HFF-Myc (cell line): ENCODE measurements at regions not wholly inside any gene's neighbourhood (a gene's known extent, or its start where the extent isn't known, plus 50 kb on each side); places are given as distances from the start of the nearest gene placed in this dataset.
A peak's percentile ranks its signal among the peaks of the same experiment; 100 is the strongest.

Experiments used
- DNase-seq: peaks from one replicate; pipeline ENCODE4 v3.0.0-alpha.2; 2011; ENCODE audit warnings: low read depth; ENCODE audit errors: extremely low read depth
- H3K4me3 ChIP-seq: replicated peaks from 2 replicates; pipeline ENCODE4 v1.5.1; 2011; ENCODE audit warnings: low read depth, mild to moderate bottlenecking, control low read depth, low read length
- TF ChIP-seq, protein P1 (sequence below): IDR thresholded peaks from 2 replicates; pipeline ENCODE4 v1.5.1; 2012; ENCODE audit warnings: mild to moderate bottlenecking, low read depth, low read length, control low read depth; ENCODE audit errors: missing control alignments

DNA sequence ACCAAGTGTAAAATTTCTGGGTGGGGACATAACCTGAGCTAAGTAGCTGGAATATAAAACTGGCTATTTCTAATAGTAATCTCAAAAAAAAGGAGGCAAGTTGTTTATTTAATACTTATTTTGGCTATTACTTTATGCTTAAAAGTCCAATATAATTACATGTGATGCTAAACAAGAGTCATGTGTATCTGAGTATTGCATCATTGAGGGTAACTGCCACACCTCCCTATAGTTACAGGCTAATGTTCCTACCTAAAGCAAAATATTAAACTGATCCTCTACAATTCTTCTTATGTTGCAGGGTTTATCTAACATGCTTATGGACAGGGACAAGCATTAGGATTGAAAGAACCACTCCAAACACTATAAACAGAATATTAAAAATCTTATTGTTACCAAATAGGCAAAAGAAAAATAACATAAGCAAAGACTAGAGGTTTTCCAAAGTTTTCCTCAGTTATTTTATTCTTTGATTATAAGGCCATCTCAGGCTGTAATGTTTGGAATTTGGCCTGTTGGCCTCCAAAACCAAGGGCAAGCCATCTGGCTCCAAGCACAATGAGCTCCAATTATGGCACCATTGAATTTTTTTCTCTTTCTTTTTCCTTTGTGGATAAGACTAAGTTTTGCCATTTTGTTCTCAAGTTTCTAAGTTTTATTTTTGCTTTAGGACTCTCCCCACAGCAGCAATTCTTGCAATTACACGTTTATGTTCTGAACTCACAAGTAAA is 75.8 kb upstream of the ABI3BP start:
- TF ChIP-seq, protein P1, sequence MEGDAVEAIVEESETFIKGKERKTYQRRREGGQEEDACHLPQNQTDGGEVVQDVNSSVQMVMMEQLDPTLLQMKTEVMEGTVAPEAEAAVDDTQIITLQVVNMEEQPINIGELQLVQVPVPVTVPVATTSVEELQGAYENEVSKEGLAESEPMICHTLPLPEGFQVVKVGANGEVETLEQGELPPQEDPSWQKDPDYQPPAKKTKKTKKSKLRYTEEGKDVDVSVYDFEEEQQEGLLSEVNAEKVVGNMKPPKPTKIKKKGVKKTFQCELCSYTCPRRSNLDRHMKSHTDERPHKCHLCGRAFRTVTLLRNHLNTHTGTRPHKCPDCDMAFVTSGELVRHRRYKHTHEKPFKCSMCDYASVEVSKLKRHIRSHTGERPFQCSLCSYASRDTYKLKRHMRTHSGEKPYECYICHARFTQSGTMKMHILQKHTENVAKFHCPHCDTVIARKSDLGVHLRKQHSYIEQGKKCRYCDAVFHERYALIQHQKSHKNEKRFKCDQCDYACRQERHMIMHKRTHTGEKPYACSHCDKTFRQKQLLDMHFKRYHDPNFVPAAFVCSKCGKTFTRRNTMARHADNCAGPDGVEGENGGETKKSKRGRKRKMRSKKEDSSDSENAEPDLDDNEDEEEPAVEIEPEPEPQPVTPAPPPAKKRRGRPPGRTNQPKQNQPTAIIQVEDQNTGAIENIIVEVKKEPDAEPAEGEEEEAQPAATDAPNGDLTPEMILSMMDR: no peak
- DNase-seq: no peak
- H3K4me3 ChIP-seq: no peak overlapping the region

DNA sequence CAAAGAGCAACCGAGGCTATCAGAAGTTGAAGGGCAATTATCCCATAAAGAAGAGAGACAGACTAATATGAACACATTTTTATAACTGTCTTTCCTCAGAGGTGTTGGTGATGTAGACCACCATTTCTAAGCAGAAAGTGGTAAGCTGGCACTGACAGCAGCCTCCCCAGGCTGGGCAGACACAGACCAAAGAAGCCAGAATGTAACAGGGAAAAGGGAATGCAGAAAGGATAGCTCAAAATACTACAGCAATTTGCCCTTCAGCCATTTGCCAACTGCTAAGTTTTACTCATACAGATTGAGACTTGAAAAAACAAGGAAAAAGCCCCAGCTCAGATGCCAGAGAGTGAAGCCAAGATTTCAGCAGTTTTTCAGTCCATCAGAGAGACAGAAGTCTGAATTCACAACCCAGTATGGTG is 73.5 kb upstream of the ABI3BP start:
- H3K4me3 ChIP-seq: no peak overlapping the region
- TF ChIP-seq, protein P1: no peak
- no peak for DNase-seq

DNA sequence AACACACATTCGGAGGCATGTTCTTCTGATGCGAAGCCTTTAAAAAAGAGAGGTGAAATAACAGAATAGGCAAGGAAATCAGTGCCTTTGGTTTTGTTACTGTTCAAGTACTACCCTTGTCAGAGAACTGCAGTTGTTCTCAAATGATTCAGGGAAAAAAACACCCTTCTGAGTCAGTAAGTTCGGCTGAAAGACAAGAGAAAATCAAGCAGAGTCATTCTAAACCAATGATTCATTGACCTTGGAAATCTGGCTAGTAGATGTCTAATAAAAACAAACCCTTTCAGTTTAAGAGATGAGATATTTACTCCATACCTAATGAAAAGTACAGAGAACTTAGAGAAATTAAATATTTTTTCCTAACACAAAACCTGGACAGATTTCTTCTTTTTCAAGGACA is 72.7 kb upstream of the ABI3BP start:
- DNase-seq: peak; percentile 57
- no peak overlapping the region for H3K4me3 ChIP-seq
- TF ChIP-seq, protein P1: no peak

DNA sequence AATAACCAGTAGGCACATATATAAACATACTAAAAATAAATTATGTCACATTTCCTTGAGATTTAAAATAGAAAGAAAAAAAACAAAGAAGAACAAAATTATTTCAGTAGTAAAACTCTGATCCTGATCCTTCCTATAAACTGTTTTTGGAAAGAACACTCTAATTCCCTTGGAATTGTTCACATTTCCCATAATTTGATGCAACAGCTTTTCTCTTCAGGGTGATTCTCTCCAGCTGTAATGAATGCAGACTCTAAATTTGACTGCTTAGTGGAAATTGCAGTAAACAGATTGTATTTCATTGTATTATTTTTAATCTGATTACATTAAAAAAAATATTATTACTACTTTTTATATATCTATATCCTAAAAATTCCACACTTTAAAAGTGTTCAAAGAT is 70.2 kb upstream of the ABI3BP start:
- TF ChIP-seq, protein P1: no peak
- no peak for DNase-seq
- H3K4me3 ChIP-seq: no peak overlapping the region

DNA sequence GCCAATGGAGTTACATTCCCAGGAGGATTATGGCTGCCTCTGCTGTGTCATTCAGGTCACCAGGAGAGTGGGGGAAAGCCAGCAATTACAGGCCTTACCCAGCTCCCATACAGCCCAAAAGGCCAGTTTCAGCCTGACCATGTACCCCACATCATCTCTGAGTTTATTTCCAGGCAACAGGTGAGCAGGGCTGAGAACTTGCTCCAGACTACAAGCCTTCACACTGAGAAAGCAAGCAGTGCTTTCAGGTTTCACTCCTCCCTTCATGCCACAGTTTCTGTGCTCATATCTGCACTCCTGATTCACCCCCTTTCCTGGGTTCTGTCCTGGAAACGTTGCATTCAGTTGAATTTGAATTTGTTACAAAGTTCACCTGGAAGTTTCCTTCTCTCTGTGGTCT is 68.1 kb upstream of the ABI3BP start:
- TF ChIP-seq, protein P1: no peak
- H3K4me3 ChIP-seq: no peak overlapping the region
- DNase-seq: no peak

DNA sequence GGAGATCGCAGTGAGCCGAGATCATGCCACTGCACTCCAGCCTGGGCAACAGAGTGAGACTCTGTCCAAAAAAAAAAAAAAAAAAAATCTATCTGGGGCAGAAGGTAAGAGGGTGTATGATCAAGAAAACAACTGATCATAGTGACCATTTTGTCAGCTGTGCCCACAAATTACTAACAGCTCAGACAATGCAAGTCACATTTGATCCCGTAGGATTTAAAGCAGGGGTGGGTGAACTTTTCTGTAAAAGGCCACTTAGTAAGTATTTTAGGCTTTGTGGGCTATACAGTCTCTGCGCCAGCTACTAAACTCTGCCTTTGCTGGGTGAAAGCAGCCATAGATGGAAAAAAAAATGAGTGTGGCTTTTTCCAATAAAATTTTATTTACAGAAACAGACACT is 57.6 kb upstream of the ABI3BP start:
- TF ChIP-seq, protein P1: no peak
- H3K4me3 ChIP-seq: no peak overlapping the region
- no peak for DNase-seq

DNA sequence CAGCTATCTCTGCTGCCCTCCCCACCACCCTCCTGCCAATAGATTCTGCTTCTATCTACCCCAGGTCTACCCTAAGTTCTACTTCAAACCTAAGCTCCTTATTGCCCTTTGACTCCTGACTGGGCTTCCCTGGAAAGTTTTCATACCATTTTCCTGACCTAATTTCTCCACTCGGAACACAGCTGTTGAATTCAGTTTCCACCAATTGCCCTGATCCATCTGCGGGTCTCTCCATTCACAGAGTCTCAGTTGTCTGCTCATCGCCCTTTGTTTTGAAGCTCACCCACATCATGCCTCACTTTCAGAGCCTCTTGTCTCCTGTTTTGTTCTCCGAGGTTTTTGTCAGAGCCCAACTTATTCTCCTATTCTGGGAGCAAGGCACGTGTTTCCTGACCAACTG is 56.8 kb upstream of the ABI3BP start:
- no peak overlapping the region for H3K4me3 ChIP-seq
- DNase-seq: no peak
- TF ChIP-seq, protein P1: no peak
